MM.1S (cell line): ENCODE measurements at regions not wholly inside any gene's neighbourhood (a gene's known extent, or its start where the extent isn't known, plus 50 kb on each side); places are given as distances from the start of the nearest gene placed in this dataset.

Source experiments
- DNase-seq: peaks from one replicate; pipeline ENCODE4 v3.0.0-alpha.2; 2015
- H2AFZ ChIP-seq: fragments of 300-600 bp; sonication (generic); 2 replicates; pipeline ENCODE4 v1.6.0; 2016; ENCODE audit warnings: antibody characterized with exemption, low read length
- H3F3A ChIP-seq: fragments of 300-600 bp; sonication (generic); 2 replicates; pipeline ENCODE4 v1.6.1; 2016; ENCODE audit warnings: mild to moderate bottlenecking, antibody characterized with exemption, low read length, moderate library complexity, mixed read lengths; ENCODE audit not compliant: insufficient read depth
- H3K27ac ChIP-seq: fragments of 300-600 bp; sonication (generic); 2 replicates; pipeline ENCODE4 v1.5.1; 2016; ENCODE audit warnings: mild to moderate bottlenecking, low read length
- H3K27me3 ChIP-seq: fragments of 300-600 bp; sonication (generic); replicated peaks from 2 replicates; pipeline ENCODE4 v1.6.0; 2016; ENCODE audit warnings: low read length; ENCODE audit not compliant: insufficient read depth
- H3K36me3 ChIP-seq: fragments of 300-600 bp; sonication (generic); replicated peaks from 2 replicates; pipeline ENCODE4 v1.6.1; 2016; ENCODE audit warnings: mild to moderate bottlenecking, low read length, mixed read lengths; ENCODE audit not compliant: insufficient read depth
- H3K4me1 ChIP-seq: fragments of 300-600 bp; sonication (generic); 2 replicates; pipeline ENCODE4 v1.6.1; 2016; ENCODE audit warnings: low read length, mixed read lengths
- H3K4me2 ChIP-seq: fragments of 300-600 bp; sonication (generic); 2 replicates; pipeline ENCODE4 v1.6.0; 2016; ENCODE audit warnings: low read depth, low read length
- H3K4me3 ChIP-seq: fragments of 300-600 bp; sonication (generic); 2 replicates; pipeline ENCODE4 v1.5.1; 2016; ENCODE audit warnings: low read length, mixed read lengths
- H3K79me2 ChIP-seq: fragments of 300-600 bp; sonication (generic); 2 replicates; pipeline ENCODE4 v1.6.1; 2016; ENCODE audit warnings: mixed run types, low read length, mixed read lengths
- H3K9ac ChIP-seq: fragments of 300-600 bp; sonication (generic); 2 replicates; pipeline ENCODE4 v1.6.1; 2016; ENCODE audit warnings: low read length, mixed read lengths
- H3K9me2 ChIP-seq: fragments of 300-600 bp; sonication (generic); replicated peaks from 2 replicates; pipeline ENCODE4 v1.6.1; 2016; ENCODE audit warnings: mild to moderate bottlenecking, low read length, mixed read lengths; ENCODE audit not compliant: insufficient read depth
- H3K9me3 ChIP-seq: fragments of 300-600 bp; sonication (generic); replicated peaks from 2 replicates; pipeline ENCODE4 v1.6.1; 2016; ENCODE audit warnings: mild to moderate bottlenecking, low read length, mixed read lengths; ENCODE audit not compliant: insufficient read depth
- H4K20me1 ChIP-seq: fragments of 300-600 bp; sonication (generic); 2 replicates; pipeline ENCODE4 v1.6.1; 2016; ENCODE audit warnings: mild to moderate bottlenecking, low read length, moderate library complexity, mixed read lengths; ENCODE audit not compliant: insufficient read depth
- EZH2 ChIP-seq: fragments of 300-600 bp; sonication (generic); optimal IDR thresholded peaks from 2 replicates; pipeline ENCODE3; 2017; ENCODE audit warnings: low read depth, mild to moderate bottlenecking, antibody characterized with exemption, low read length, mixed read lengths
- EZH2phosphoT487 ChIP-seq: fragments of 300-600 bp; sonication (generic); IDR thresholded peaks from 2 replicates; pipeline ENCODE4 v1.6.1; 2018; ENCODE audit warnings: antibody characterized with exemption, low read length
- TF ChIP-seq, protein P1 (sequence below): fragments of 300-600 bp; sonication (generic); IDR thresholded peaks from 2 replicates; pipeline ENCODE4 v1.5.1; 2016; ENCODE audit warnings: antibody characterized with exemption, low read length, mixed read lengths

DNA sequence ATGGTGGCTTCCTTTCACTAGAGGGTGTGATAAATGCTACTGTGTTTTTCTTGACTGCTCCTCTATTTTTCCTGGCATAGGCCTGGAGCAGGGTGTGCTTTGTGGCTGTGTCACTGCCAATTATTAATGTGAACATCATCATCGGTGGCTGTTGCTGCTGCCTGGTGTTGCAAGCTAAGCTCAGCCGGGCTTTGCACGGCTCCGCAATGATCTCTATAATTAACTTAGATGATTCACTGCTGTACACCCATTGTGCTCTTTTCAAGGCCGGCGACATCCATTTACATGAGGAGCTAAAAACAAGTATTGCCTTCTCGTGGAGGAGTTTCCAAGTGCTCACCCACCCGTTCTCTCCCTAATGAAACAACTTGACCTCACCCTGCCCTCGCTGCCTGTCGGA is 160.1 kb upstream of the IRX3 start:
- TF ChIP-seq EZH2phosphoT487 (no peak), EZH2 (no peak)
- TF ChIP-seq, protein P1, sequence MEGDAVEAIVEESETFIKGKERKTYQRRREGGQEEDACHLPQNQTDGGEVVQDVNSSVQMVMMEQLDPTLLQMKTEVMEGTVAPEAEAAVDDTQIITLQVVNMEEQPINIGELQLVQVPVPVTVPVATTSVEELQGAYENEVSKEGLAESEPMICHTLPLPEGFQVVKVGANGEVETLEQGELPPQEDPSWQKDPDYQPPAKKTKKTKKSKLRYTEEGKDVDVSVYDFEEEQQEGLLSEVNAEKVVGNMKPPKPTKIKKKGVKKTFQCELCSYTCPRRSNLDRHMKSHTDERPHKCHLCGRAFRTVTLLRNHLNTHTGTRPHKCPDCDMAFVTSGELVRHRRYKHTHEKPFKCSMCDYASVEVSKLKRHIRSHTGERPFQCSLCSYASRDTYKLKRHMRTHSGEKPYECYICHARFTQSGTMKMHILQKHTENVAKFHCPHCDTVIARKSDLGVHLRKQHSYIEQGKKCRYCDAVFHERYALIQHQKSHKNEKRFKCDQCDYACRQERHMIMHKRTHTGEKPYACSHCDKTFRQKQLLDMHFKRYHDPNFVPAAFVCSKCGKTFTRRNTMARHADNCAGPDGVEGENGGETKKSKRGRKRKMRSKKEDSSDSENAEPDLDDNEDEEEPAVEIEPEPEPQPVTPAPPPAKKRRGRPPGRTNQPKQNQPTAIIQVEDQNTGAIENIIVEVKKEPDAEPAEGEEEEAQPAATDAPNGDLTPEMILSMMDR, result no peak
- DNase-seq, result no peak
- Histone ChIP-seq H3K79me2 (no peaks in the 10 kb centered on the region), H3K9me2 (no peaks in the 10 kb centered on the region), H3K4me2 (no peak overlapping the region), H3K36me3 (no peaks in the 10 kb centered on the region), H4K20me1 (no peaks in the 10 kb centered on the region), H3K9ac (no peak overlapping the region), H3K27ac (no peak overlapping the region), H3K27me3 (no peaks in the 10 kb centered on the region), H3K9me3 (no peaks in the 10 kb centered on the region), H3F3A (no peaks in the 10 kb centered on the region), H3K4me1 (no peaks in the 10 kb centered on the region), H3K4me3 (no peak overlapping the region), H2AFZ (no peak overlapping the region)

DNA sequence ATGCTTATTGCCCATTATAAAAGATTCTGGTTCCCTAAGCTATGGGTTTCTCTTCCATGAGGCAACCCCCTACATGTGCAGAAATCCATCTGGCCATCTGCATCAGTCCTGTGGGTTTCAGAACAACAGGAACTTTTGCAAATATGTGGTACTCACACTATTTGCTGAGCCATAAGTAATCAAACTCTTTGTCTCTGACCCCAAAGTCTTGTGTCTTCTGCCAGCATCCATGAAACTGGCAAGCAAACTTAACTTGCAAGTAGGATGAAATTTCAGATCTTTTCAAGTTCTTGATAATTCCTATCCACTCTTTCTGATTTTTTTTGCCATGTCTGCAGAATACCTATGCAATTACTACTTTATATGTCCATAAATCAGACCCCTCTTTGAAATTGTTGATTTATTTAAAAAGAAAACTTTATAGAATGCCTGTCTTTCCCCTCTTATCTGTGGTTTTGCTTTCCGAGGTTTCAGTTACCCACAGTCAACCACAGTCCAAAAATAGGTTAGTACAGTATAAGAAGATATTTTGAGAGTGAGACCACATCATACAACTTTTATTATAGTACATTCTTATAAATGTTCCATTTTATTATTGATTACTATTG is 158.4 kb upstream of the IRX3 start:
- H2AFZ ChIP-seq, result no peak overlapping the region
- no peaks in the 10 kb centered on the region for H3K9me2 ChIP-seq
- no peaks in the 10 kb centered on the region for H3K4me1 ChIP-seq
- H3K27ac ChIP-seq, result no peak overlapping the region
- TF ChIP-seq EZH2phosphoT487 (no peak), EZH2 (no peak)
- TF ChIP-seq, protein P1, result no peak
- H3K36me3 ChIP-seq, result no peaks in the 10 kb centered on the region
- H4K20me1 ChIP-seq, result no peaks in the 10 kb centered on the region
- no peak overlapping the region for H3K4me2 ChIP-seq
- no peak for DNase-seq
- no peaks in the 10 kb centered on the region for H3K27me3 ChIP-seq
- no peak overlapping the region for H3K9ac ChIP-seq
- no peak overlapping the region for H3K4me3 ChIP-seq
- H3K79me2 ChIP-seq, result no peaks in the 10 kb centered on the region
- H3F3A ChIP-seq, result no peaks in the 10 kb centered on the region
- no peaks in the 10 kb centered on the region for H3K9me3 ChIP-seq

DNA sequence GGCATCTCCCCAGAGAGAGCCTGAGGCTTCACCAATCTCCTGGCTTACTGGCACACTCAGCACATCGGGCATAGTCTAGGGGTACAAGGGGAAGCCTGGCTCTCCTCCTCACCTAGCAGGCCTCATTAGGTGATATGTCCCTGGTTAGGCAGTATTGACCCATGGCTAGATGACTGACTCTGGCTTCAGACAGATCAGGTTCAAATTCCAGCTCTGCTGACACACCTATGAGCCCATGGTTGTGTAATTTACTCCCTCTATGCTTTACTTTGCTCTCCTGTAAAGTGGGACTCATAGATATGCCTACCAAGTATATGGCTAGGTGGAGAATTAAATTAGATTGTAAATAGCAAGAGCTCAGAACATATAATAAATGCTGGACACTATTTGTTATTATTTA is 157.3 kb upstream of the IRX3 start:
- H3K4me1 ChIP-seq, result no peaks in the 10 kb centered on the region
- DNase-seq, result no peak
- no peaks in the 10 kb centered on the region for H3K27me3 ChIP-seq
- H3K4me3 ChIP-seq, result no peak overlapping the region
- H3K27ac ChIP-seq, result no peak overlapping the region
- no peaks in the 10 kb centered on the region for H3K79me2 ChIP-seq
- no peaks in the 10 kb centered on the region for H4K20me1 ChIP-seq
- no peaks in the 10 kb centered on the region for H3F3A ChIP-seq
- no peak overlapping the region for H3K9ac ChIP-seq
- TF ChIP-seq EZH2phosphoT487, result no peak
- TF ChIP-seq, protein P1, result no peak
- TF ChIP-seq EZH2, result no peak
- H2AFZ ChIP-seq, result no peak overlapping the region
- H3K9me2 ChIP-seq, result no peaks in the 10 kb centered on the region
- H3K9me3 ChIP-seq, result no peaks in the 10 kb centered on the region
- no peaks in the 10 kb centered on the region for H3K36me3 ChIP-seq
- no peak overlapping the region for H3K4me2 ChIP-seq
